ENCODE measurements at regions not wholly inside any gene's neighbourhood (a gene's known extent, or its start where the extent isn't known, plus 50 kb on each side); places are given as distances from the start of the nearest gene placed in this dataset.

GRCh38 chr6:139473231-139473701, 98.8 kb upstream of the CITED2 start:
- Histone ChIP-seq H3K27ac (peak overlapping the region; percentile 87), H3K27me3 (no peaks in the 10 kb centered on the region), H3K4me3 (no peak overlapping the region), H3K9me3 (no peaks in the 10 kb centered on the region), H3K36me3 (no peaks in the 10 kb centered on the region), H3K4me1 (peaks cover 41% of the 10 kb centered on the region)
- DNase-seq (ENCODE audit: low spot score in 2 of 2), result peak in 1 of 2 donors; percentile 66
- 41% methylated on average over 10 of the region's 14 CpGs for WGBS
- TF ChIP-seq, protein P1, sequence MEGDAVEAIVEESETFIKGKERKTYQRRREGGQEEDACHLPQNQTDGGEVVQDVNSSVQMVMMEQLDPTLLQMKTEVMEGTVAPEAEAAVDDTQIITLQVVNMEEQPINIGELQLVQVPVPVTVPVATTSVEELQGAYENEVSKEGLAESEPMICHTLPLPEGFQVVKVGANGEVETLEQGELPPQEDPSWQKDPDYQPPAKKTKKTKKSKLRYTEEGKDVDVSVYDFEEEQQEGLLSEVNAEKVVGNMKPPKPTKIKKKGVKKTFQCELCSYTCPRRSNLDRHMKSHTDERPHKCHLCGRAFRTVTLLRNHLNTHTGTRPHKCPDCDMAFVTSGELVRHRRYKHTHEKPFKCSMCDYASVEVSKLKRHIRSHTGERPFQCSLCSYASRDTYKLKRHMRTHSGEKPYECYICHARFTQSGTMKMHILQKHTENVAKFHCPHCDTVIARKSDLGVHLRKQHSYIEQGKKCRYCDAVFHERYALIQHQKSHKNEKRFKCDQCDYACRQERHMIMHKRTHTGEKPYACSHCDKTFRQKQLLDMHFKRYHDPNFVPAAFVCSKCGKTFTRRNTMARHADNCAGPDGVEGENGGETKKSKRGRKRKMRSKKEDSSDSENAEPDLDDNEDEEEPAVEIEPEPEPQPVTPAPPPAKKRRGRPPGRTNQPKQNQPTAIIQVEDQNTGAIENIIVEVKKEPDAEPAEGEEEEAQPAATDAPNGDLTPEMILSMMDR (IDR thresholded peaks at IDR 0.05), result no peak
- no peak for TF ChIP-seq EP300 (IDR thresholded peaks at IDR 0.05)
- TF ChIP-seq POLR2AphosphoS5 (IDR thresholded peaks at IDR 0.05), result no peak
- TF ChIP-seq POLR2A (IDR thresholded peaks at IDR 0.05), result no peak

DNA sequence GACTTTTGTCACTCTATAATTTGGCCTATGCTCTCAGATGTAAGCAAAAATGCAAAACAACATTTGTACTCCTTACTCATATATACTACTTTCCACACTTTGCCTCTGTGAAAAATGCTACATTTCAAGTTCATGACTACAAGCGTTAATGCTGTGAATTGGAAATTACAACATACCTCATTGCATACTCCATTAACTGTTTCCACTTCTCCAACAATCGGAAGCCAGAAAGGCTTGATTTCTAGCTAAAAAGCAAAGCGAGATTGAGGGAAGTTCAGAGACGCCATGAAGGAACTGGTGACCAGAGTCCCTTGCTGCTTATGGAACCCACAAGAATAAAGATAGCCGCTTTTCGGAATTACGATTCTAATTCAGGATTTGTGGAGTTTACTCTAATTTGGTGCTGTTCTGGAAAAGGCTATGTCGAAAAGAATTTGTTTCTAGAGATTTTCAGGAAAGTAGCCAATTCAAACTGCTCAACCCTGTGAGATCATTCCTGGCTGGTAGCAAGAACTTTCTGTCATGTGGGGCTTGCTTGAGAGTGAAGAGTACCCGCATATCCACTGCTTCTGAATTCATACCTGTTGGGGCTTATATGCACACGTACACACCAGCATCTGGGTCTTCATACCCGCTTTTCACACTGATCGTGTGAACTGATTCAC, 98.0 kb upstream of the CITED2 start:
- DNase-seq (ENCODE audit: low spot score in 2 of 2), result no peak
- no peak for TF ChIP-seq EP300 (IDR thresholded peaks at IDR 0.05)
- TF ChIP-seq POLR2A (IDR thresholded peaks at IDR 0.05), result no peak
- TF ChIP-seq, protein P1 (IDR thresholded peaks at IDR 0.05), result no peak
- no peak for TF ChIP-seq POLR2AphosphoS5 (IDR thresholded peaks at IDR 0.05)
- WGBS, result 64% methylated on average over 12 of the region's 12 CpGs
- Histone ChIP-seq H3K27me3 (no peaks in the 10 kb centered on the region), H3K27ac (peak overlapping the region; percentile 87), H3K36me3 (no peaks in the 10 kb centered on the region), H3K4me3 (no peak overlapping the region), H3K9me3 (no peaks in the 10 kb centered on the region), H3K4me1 (peaks cover 44% of the 10 kb centered on the region)

DNA sequence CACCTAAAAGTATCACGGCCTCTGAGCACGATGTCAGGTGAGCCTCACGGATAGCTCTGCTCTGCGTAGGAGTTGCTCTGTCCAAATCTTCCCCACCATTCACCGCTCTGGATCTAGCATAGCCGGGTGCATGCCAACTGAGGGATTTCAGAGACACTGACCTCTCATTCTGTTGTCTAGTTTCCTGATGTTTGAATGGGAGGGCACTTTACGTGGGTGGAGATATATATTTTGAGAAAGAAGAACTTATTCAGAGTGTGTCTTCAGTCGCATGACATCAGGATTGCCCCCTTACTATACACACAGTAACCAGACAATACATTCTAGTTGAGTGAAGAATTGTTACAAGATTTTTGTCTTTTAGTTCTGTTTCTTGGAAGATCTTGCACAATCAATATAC, 96.5 kb upstream of the CITED2 start:
- no peak overlapping the region for H3K4me3 ChIP-seq
- peaks cover 44% of the 10 kb centered on the region for H3K4me1 ChIP-seq
- TF ChIP-seq POLR2AphosphoS5 (IDR thresholded peaks at IDR 0.05), result no peak
- TF ChIP-seq, protein P1 (IDR thresholded peaks at IDR 0.05), result no peak
- no peak for TF ChIP-seq POLR2A (IDR thresholded peaks at IDR 0.05)
- TF ChIP-seq EP300 (IDR thresholded peaks at IDR 0.05), result no peak
- DNase-seq (ENCODE audit: low spot score in 2 of 2), result no peak
- no peak overlapping the region for H3K27ac ChIP-seq
- no peaks in the 10 kb centered on the region for H3K36me3 ChIP-seq
- H3K27me3 ChIP-seq, result no peaks in the 10 kb centered on the region
- 94% methylated on average over 8 of the region's 8 CpGs for WGBS
- no peaks in the 10 kb centered on the region for H3K9me3 ChIP-seq

DNA sequence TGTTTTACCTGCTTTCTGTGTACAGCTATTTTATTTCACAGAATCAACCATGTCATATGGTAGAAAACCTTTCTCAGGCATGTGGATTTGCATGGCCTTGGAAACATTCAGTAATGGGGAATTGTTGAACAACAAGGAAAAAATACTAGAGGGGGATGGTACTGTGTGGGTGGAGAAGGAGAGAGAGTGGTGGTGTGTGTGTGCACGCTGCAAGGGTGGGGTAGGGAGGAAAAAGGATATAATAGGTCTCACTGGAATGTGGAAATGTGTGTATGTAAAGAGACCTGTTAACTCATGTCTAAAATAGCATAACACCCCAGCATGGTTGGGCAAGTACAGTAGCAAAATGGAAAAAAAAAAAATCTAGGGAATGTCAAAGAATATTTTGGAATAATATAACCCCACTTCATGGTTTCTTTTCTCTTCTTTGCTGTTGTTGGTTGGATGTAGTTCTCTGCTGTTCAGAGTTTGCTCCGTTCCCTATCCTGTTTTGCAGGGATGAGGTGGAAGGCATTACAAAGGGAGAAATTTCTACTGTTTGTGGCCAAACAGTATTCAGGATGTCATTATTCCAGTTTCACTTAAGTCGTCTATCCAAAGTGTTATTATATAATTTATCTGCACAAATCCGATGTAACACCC, 93.9 kb upstream of the CITED2 start:
- H3K36me3 ChIP-seq, result no peaks in the 10 kb centered on the region
- H3K27ac ChIP-seq, result no peak overlapping the region
- peaks cover 25% of the 10 kb centered on the region for H3K4me1 ChIP-seq
- no peak for TF ChIP-seq EP300 (IDR thresholded peaks at IDR 0.05)
- H3K4me3 ChIP-seq, result no peak overlapping the region
- 32% methylated on average over 4 of the region's 4 CpGs for WGBS
- H3K27me3 ChIP-seq, result no peaks in the 10 kb centered on the region
- DNase-seq (ENCODE audit: low spot score in 2 of 2), result no peak
- no peaks in the 10 kb centered on the region for H3K9me3 ChIP-seq

DNA sequence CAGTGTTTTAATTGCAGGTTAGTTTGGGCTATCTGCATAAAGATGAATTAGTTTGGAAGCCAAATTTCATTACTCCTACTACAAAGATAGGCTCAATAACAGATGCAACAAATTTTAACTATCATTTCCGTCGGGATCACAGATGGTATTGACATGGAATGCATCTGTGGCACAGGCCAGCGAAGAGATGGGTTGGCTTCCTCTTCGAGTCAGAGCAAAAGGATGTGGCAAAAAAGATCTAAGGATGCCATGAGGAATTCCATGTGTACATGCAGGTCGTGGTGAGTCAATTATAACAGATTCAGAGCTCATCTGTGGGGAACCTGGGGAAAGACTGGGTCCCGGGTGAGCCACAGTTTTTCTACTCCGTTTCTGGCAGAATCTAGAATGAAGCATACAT, 83.0 kb upstream of the CITED2 start:
- Histone ChIP-seq H3K9me3 (no peaks in the 10 kb centered on the region), H3K27ac (no peak overlapping the region), H3K27me3 (no peaks in the 10 kb centered on the region), H3K4me3 (no peak overlapping the region), H3K4me1 (no peaks in the 10 kb centered on the region), H3K36me3 (no peaks in the 10 kb centered on the region)
- TF ChIP-seq POLR2AphosphoS5 (IDR thresholded peaks at IDR 0.05), result no peak
- TF ChIP-seq, protein P1 (IDR thresholded peaks at IDR 0.05), result no peak
- no peak for TF ChIP-seq EP300 (IDR thresholded peaks at IDR 0.05)
- no peak for TF ChIP-seq POLR2A (IDR thresholded peaks at IDR 0.05)
- no peak for DNase-seq (ENCODE audit: low spot score in 2 of 2)
- 75% methylated on average over 7 of the region's 7 CpGs for WGBS
